MCF 10A (cell line): ENCODE measurements at regions not wholly inside any gene's neighbourhood (a gene's known extent, or its start where the extent isn't known, plus 50 kb on each side); places are given as distances from the start of the nearest gene placed in this dataset.

Source experiments
- BruUV-seq: library from RNA; stranded (reverse); fragments of 400-500 nt; replicated peaks from 2 replicates; lab custom pipeline; 2021; lab: Mats Ljungman, UMichigan
- CTCF ChIA-PET: fragments of 300-600 bp; sonication (Branson Sonifier 250); formaldehyde crosslinking; extraction: SDS; loops from one replicate; lab custom pipeline; 2021; ENCODE audit warnings: antibody characterized with exemption, inconsistent platforms; lab: Yijun Ruan, JAX
- POLR2A ChIA-PET: fragments of 300-600, 350-650 bp; sonication (Branson Sonifier 250); formaldehyde crosslinking; extraction: SDS; loops from one replicate; lab custom pipeline; 2020; ENCODE audit warnings: antibody characterized with exemption, inconsistent platforms; lab: Yijun Ruan, JAX
- DNase-seq: peaks from one replicate; pipeline ENCODE4 v3.0.0-alpha.2; 2018; ENCODE audit not compliant: unreplicated experiment
- H3K27ac Mint-ChIP-seq: one replicate; pipeline ENCODE4 v1.8.0; 2022; ENCODE audit warnings: mild to moderate bottlenecking, low read depth, mixed read lengths; ENCODE audit not compliant: unreplicated experiment
- H3K27me3 Mint-ChIP-seq: one replicate; pipeline ENCODE4 v1.8.0; 2022; ENCODE audit warnings: mixed read lengths; ENCODE audit not compliant: insufficient read depth, unreplicated experiment
- H3K36me3 Mint-ChIP-seq: one replicate; pipeline ENCODE4 v1.8.0; 2022; ENCODE audit warnings: mild to moderate bottlenecking, moderate library complexity, mixed read lengths; ENCODE audit not compliant: insufficient read depth, unreplicated experiment
- H3K4me1 Mint-ChIP-seq: one replicate; pipeline ENCODE4 v1.8.0; 2022; ENCODE audit warnings: mixed read lengths; ENCODE audit not compliant: insufficient read depth, unreplicated experiment
- H3K4me3 Mint-ChIP-seq: one replicate; pipeline ENCODE4 v1.8.0; 2022; ENCODE audit warnings: mild to moderate bottlenecking, moderate library complexity, mixed read lengths; ENCODE audit not compliant: unreplicated experiment
- H3K9me3 Mint-ChIP-seq: one replicate; pipeline ENCODE4 v1.8.0; 2022; ENCODE audit warnings: mixed read lengths; ENCODE audit not compliant: unreplicated experiment
- intact Hi-C: fragments of 100-400 bp; cut with micrococcal nuclease; formaldehyde crosslinking; loops from 2 replicates; pipeline ENCODE4 v1.14.1; 2022
- TF ChIP-seq, protein P1 (sequence below): fragments of 200-600 bp; IDR thresholded peaks from one replicate; pipeline ENCODE4 v1.8.0; 2022; ENCODE audit warnings: antibody characterized with exemption, mild to moderate bottlenecking; ENCODE audit not compliant: unreplicated experiment

DNA sequence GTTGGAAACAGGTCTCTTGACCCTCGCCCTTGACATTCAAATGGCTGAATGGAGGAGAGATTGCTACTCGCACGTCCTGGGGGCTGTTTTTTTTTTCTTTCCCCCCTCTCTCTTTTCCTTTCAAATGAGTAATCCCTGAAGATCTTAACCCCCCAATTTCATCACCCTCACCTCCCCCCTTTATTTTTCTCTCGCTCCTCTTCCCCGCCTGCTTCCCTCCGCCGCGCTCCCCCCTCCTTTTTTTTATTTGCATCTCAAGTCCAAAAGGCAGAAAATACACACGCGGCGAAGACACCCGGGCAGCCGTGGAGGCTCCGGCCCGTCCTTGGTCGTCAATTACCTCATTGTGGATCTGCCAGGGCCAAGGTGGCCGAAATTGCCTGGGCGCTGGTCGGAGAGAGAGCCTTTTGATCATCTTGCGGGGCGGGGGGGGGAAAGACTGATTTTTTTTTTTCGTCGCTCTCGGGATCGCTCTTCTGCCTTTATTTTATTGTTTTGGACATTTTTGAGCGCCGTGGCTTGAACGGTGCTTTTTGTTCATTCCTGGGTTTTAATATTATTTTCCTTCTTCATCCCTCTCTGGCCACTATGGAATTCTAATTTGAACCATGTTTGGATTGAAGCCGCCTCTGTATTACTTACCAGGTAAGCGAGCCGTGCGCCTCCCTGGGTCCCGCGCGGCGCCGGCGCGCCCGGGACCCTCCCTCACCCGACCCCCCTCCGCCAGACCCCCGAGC is 57.2 kb upstream of the GSE1 start:
- peak overlapping the region; percentile 75 for H3K27ac Mint-ChIP-seq
- peaks cover 6% of the 10 kb centered on the region for H3K36me3 Mint-ChIP-seq
- TSS peak; percentile 61 for BruUV-seq
- TF ChIP-seq, protein P1, sequence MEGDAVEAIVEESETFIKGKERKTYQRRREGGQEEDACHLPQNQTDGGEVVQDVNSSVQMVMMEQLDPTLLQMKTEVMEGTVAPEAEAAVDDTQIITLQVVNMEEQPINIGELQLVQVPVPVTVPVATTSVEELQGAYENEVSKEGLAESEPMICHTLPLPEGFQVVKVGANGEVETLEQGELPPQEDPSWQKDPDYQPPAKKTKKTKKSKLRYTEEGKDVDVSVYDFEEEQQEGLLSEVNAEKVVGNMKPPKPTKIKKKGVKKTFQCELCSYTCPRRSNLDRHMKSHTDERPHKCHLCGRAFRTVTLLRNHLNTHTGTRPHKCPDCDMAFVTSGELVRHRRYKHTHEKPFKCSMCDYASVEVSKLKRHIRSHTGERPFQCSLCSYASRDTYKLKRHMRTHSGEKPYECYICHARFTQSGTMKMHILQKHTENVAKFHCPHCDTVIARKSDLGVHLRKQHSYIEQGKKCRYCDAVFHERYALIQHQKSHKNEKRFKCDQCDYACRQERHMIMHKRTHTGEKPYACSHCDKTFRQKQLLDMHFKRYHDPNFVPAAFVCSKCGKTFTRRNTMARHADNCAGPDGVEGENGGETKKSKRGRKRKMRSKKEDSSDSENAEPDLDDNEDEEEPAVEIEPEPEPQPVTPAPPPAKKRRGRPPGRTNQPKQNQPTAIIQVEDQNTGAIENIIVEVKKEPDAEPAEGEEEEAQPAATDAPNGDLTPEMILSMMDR: no peak
- H3K9me3 Mint-ChIP-seq: no peaks in the 10 kb centered on the region
- CTCF ChIA-PET: no interaction called here
- intact Hi-C loops: loop anchor here (1.0 to 10.0 kb wide), 3 partner anchors 41 to 186 kb away; no protein-coding TSS in a partner anchor
- DNase-seq: peak; percentile 20
- peak overlapping the region; percentile 91 for H3K4me3 Mint-ChIP-seq
- H3K4me1 Mint-ChIP-seq: peaks cover 12% of the 10 kb centered on the region
- H3K27me3 Mint-ChIP-seq: no peaks in the 10 kb centered on the region
- POLR2A ChIA-PET: interaction anchor here (1.4 to 4.4 kb wide), 9 partner anchors 26 to 243 kb away, joined by 3 to 68 read pairs (median 15); partner anchors contain the start of gene GSE1

DNA sequence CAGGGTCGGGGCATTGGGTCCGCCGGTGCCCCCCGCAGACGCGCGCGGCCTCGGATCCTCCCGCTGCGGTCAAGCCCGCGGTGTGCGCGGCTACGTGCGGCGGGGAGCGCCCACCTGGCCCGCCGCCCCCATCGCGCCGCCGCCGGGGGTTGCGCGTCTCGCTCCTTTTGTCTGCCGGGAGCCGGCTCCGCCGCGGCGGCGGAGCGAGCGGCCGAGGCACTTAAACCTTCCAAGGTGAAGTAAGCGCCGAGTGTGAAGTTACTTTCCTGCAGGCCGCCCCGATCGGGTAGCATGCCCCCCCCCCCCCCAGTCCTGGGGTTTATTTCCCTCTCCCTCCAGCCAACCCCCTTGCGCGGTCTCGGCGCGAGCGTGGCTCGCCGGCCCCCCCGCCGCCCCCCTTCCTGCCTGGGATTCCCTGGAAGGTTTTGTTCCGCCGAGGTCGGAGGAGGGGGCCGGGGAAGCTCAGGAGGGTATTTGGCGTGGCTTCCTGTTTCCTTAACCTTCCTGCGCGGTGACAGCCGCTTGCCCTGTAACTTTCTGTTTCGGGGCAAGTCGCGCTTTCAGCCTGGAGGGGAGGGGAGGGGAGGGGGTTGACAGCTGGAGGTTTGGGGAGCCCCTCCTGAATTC is 56.6 kb upstream of the GSE1 start:
- Mint-ChIP-seq H3K4me3 (peak overlapping the region; percentile 91), H3K4me1 (peaks cover 12% of the 10 kb centered on the region)
- POLR2A ChIA-PET: interaction anchor here (0.5 to 4.4 kb wide), 10 partner anchors 12 to 194 kb away, joined by 3 to 68 read pairs (median 6); partner anchors contain the start of gene GSE1

DNA sequence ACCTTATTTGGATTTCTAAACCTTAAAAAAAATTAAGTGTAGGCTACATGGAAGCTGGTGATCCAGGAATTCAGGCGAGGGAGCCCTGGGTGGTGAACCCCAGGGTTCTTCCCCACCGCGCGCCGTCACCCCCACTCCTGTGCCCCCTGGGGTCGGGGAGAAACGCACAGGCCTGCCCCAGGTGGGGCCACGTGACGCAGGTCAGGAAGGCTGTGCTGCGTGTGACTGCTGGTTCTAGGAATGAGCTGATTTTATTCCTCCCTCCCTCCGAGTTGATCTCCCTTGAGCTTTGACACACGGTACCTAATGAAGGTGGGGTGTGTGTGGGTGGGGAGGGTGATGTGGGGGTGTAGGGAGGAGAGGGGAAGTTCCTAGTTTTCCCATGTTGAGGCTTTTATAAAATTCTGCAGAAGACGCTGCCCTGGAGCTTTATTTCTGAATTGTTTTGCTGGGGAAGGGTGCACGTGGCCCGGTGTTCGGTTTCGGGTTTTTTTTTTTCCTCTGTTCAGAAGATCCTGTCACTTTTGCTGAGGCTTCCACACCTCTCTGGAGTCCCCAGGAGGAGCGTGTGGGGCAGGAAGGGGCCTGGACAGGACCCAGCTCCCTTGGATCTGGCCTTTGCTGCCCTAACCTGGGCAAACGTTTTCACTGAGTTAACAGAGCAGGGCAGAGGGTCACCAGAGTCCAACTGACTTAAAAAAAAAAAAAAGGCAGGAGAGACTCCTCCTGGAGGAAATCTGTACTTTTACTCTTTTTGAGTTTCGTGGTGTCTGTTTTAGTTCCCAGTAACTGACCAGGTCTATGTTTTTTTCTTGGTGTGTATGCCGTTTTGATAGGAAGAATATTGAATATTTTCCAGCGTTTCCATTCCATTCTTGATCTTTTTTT is 55.8 kb upstream of the GSE1 start:
- DNase-seq: peak; percentile 48
- intact Hi-C loops: loop anchor here (1.0 to 10.0 kb wide), 2 partner anchors 53 to 163 kb away; no protein-coding TSS in a partner anchor
- Mint-ChIP-seq H3K4me3 (peak overlapping the region; percentile 91), H3K27ac (peak overlapping the region; percentile 35), H3K27me3 (no peaks in the 10 kb centered on the region), H3K9me3 (no peaks in the 10 kb centered on the region), H3K36me3 (peaks cover 6% of the 10 kb centered on the region), H3K4me1 (peaks cover 12% of the 10 kb centered on the region)
- POLR2A ChIA-PET: interaction anchor here (0.5 to 4.4 kb wide), 19 partner anchors 11 to 1107 kb away, joined by 3 to 68 read pairs (median 3); partner anchors contain the start of gene GSE1
- CTCF ChIA-PET: interaction anchor here (0.6 to 2.2 kb wide), 31 partner anchors 21 to 442 kb away, joined by 3 to 22 read pairs (median 5); no protein-coding TSS in a partner anchor
- TF ChIP-seq, protein P1: peak; percentile 20
- BruUV-seq: TSS peak; percentile 21

More for the DNA sequence above, 56.6 kb upstream of the GSE1 start:
- no TSS peak for BruUV-seq
- intact Hi-C loops: loop anchor here (1.0 to 10.0 kb wide), 2 partner anchors 54 to 162 kb away; no protein-coding TSS in a partner anchor
- TF ChIP-seq, protein P1: no peak
- CTCF ChIA-PET: interaction anchor here (0.6 to 2.2 kb wide), 18 partner anchors 22 to 281 kb away, joined by 3 to 22 read pairs (median 5); no protein-coding TSS in a partner anchor
- DNase-seq: peak; percentile 33
- Mint-ChIP-seq H3K36me3 (peaks cover 6% of the 10 kb centered on the region), H3K27ac (no peak overlapping the region), H3K9me3 (no peaks in the 10 kb centered on the region), H3K27me3 (no peaks in the 10 kb centered on the region)
